A204.1 (cell line): ENCODE measurements at regions not wholly inside any gene's neighbourhood (a gene's known extent, or its start where the extent isn't known, plus 50 kb on each side); places are given as distances from the start of the nearest gene placed in this dataset.
"Not testable (repeated sequence)": the region's sequence is repeated elsewhere in the genome, so short reads cannot be mapped to it uniquely, and the experiment has no call there.

Experiments used
- FAIRE-seq: peaks from 2 replicates; lab custom pipeline; 2012; peaks lifted over from hg19 to GRCh38; lab: Jason Lieb, UNC

- FAIRE-seq: no peak
Observed at GRCh38 chr11:23569134-23569533, 708.9 kb upstream of the CCDC179 start.

DNA sequence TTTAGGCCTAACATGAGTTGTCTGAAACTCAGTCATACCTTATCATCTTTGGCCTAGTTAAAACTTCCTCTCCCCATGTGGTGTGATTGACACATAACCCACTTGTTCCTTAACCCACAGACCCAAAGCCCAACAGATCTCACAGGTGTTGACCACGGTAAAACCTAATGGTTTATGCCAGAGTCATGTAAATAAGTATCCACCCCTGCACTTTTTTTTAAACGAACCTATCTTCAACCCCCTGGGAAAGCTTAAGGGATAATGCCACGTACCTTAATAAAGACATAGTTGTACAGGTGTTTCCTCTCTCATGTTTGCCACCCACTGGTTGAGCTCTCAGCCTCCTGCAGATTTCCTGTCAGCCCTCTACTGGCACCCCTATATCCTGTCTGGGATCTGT lies 709.3 kb upstream of the CCDC179 start:
- FAIRE-seq: no peak

- FAIRE-seq: no peak
Observed at GRCh38 chr11:23570828-23571227, 710.6 kb upstream of the CCDC179 start.

DNA sequence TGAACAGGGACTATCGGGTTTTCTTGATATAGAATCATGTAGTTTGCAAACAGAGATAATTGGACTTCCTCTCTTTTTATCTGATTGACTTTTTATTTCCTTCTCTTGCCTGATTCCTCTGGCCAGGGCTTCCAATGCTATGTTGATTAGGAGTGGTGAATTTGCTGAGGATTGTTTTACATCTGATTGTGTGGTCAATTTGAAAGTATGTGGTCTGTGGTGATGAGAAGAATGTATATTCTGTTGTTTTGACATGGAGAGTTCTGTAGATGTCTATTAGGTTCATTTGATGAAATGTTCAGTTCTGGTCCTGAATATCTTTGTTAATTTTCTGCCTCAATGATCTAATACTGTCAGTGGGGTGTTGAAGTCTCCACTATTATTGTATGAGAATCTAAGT lies 713.2 kb upstream of the CCDC179 start:
- FAIRE-seq: no peak

DNA sequence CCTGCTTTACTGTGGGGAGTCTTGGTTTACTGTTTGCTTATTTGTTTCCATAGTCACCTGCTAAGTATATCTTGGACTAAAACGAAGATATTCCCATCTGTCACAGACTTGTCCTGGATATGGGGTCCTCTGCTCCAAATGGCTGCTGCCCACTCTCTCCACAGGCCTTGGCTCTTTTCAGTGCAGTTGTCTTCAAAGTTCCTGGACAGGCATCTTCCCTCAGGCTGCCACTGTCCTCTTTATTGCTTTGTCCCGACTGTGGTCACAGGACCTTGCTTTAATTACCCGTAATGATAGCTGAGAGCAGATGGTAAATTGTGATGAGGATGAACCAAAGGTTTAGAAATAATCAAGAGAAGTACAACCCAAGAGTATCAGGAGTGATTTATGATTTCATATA lies 713.9 kb upstream of the CCDC179 start:
- no peak for FAIRE-seq

DNA sequence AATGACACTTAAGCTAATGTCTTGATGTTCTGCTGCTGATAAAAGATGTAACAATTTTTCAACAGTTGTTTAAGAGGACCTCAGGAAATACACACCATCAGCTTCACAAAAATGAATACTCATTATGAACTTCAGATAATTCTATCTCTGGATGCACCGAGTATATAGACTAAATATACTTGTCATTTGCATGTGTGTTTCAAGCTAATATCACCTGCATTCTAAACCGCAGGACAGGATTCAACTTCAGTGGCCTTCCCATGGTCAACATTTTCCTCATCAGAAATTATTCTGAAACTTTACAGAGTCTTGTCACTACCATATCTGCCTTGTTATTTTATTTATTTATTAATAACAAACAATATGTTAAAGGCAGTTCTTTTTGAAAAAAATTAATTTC lies 717.0 kb upstream of the CCDC179 start:
- no peak for FAIRE-seq

DNA sequence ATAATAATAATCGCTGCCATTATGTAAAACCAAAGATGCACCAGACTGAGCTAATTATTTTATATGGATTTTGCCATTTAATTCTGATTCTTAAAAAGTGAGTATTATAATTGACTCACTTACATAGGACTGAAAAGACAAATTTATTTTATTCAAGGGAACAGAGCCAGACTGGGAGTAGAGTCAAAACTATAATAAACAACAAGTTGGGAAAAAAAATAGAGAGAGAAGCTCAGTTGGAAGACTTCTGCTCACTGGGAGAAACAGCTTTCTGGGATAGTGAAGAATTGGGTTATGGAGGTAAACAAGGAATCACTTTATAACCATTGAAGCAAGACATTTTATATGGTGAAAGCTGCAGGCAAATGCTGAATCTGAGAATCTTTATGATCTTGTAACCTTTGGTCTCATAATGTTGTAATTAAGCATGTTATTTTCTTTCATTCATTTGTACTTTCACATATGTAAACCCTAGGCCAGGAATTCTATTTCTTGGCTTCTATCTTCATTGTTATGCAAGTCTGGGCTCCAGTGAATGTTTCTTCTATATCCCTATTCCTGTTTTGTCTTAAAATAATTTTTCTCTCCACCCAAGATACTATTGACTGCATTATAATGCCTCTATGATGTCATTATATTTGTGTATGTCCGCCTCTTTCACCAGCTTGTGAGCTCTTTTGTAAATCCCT lies 725.3 kb upstream of the CCDC179 start:
- no peak for FAIRE-seq

- FAIRE-seq: no peak
Observed at GRCh38 chr11:23586173-23586572, 725.9 kb upstream of the CCDC179 start.

DNA sequence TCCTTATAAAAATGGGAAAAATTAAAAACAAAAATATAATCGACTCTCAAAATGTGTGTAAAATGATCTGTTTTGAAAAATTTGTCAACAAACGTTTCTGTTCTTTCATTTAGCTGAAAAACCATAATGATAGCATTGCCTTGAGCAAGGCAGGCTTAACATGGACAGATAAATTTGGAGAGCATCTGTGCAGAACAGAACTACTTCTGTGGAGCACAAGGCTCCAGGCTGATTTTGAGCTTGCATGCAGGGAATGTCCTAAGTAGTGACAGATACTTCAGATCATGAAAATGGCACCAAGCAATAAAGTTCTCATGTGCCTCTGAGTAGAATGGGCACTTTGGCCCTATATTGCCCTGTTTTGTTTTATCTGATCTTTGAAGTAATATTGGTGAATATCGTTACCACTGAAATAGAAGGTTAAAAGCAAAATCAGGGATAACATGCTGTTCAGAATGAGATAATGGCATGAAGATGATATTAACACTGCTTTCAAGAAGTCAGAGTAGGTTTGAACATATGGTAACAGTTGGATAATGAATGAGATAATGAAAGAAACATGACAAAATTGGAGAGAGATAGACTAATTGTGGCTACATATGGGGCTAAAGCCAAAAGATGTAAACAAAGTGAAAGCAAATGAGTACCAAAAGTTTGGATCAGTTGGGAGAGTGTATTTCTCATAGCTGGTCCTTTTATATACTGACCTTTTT lies 730.5 kb upstream of the CCDC179 start:
- FAIRE-seq: no peak

DNA sequence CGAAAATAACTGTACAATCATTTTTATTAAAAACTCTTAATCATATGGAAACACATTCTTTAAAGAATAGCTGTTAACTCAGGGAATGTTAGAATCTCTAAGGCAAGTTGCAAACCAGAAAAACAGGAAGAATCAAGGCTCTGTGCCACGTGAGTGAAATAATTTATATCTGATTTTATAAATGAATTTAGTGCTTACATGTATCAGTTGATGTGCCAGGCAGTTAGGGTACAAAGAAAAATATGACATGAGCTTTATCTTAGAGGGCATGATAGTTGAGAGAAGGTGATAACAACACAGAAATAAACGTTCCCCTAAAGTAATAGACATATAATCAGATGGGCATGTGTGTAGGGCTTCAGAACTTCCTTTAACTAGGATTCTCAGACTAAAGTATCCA lies 734.5 kb upstream of the CCDC179 start:
- FAIRE-seq: no peak

DNA sequence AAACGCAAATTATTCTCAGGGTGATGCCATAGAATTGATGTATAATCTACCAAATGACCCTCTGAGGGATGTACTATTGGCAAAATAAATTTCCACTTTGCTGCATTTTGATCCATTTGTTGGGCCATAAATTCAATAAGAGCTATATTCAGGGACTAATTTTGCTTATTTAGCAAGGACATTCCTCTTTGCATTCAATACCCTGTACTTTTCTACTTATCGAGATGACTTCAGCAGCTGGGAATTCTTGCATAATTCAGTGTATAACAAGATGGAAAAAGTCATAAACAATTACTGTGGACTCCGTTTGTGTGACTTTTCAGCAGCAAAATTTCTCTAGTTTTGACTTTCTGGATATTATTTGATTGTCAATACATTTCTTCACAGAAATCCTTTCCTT lies 744.7 kb upstream of the CCDC179 start:
- FAIRE-seq: no peak

GRCh38 chr11:23606191-23606590 lies 745.9 kb upstream of the CCDC179 start:
- FAIRE-seq: no peak

GRCh38 chr11:23611726-23612125 lies 751.5 kb upstream of the CCDC179 start:
- FAIRE-seq: no peak

GRCh38 chr11:23620617-23621016 lies 760.3 kb upstream of the CCDC179 start:
- FAIRE-seq: no peak

DNA sequence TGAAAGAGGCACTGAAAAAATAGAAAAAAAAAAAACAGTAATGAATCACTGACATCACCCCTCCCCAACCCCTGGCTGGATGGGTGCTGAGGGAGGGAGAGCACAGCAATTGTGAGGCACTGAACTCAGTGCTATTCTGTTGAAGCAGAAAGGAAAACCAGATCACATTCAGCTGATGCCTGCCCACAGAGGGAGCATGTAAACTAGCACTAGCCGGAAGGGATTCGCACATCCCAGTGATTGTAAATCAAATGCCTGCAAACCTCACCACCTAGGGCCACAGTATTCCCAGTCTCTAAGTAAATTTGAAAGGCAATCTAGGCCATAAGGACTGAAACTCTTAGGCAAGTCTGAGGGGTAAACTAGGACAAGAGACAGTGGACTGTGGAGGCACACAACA lies 772.0 kb upstream of the CCDC179 start:
- no peak for FAIRE-seq

- no peak for FAIRE-seq
Observed at GRCh38 chr11:23644443-23644842, 784.2 kb upstream of the CCDC179 start.

GRCh38 chr11:23652336-23652735 lies 792.1 kb upstream of the CCDC179 start:
- not testable (repeated sequence) for FAIRE-seq

DNA sequence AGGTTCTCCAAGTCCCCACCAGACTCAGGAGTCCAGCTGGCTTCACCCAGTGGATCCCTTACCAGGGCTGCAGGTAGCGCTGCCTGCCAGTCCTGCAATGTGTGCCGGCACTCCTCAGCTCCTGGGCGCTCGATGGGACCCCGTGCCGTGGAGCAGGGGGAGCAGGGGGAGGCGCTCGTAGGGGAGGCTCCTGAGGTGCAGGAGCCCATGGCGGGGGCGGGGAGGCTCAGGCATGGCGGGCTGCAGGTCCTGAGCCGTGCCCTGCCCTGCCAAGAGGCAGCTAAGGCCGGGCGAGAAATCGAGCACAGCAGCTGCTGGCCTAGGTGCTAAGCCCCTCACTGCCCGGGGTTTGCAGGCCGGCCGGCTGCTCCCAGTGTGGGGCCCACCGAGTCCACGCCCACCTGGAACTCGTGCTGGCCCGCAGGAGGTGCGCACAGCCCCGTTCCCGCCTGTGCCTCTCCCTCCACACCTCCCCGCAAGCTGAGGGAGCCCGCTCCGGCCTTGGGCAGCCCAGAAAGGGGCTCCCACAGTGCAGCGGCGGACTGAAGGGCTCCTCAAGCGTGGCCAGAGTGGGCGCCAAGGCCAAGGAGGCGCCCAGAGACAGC lies 792.9 kb upstream of the CCDC179 start:
- no peak for FAIRE-seq

DNA sequence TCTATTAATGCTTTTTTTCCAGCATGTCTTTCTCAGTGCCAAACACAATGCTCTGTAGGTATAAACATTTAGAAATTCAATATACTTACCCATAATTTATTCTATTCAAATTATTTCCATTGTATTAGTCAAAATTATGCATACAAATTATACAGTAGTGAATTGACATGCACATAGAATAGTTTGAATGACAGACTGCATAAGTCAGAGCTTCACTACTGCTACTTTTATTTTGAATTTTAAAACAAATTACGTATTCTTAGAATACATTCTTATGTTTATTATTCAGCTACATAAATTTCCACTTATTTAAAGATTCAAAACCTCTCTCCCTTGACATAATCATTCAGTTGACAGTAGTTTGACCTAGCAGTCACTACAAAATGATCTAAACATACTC lies 808.0 kb upstream of the CCDC179 start:
- FAIRE-seq: no peak

DNA sequence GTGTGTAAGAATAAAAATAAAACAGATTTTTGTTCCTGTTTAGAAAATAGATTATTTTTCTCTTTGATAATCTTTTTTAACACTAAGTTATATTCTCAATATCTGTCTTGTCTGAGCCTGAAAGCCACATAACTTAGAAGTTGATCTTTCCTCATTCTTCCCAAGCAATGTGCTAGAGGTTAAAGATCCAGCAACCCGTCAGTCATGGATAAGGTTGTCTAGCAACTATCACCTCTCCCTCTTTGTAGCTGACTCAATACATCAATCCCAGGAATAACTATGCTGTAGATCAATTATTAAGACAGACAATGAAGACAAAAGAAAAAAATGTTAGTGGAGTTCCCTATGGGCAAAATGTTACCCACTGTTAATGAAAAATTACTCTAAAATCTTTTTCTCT lies 813.1 kb upstream of the CCDC179 start:
- no peak for FAIRE-seq

DNA sequence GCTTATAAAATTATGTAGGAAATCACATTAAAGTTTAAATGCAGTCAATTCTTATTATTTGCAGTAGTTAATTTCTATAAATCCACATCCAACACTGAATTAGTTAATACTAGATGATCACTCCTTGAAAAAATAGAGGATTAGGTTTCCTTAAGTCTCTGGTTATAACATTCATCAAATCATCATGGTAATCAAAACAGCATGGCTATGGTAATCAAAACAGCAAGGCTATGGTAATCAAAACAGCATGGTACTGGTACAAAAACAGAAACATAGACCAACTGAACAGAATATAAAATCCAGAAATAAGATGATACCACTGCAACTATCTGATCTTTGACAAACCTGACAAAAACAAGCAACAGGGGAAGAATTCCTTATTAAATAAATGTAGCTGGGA lies 814.6 kb upstream of the CCDC179 start:
- no peak for FAIRE-seq

GRCh38 chr11:23679041-23679440 lies 817.8 kb upstream of the LUZP2 start:
- no peak for FAIRE-seq

- no peak for FAIRE-seq
Observed at GRCh38 chr11:23679981-23680380, 816.9 kb upstream of the LUZP2 start.
